Thyroid gland (tissue), 4 donors: ENCODE measurements at regions not wholly inside any gene's neighbourhood (a gene's known extent, or its start where the extent isn't known, plus 50 kb on each side); places are given as distances from the start of the nearest gene placed in this dataset.

Experiments used
- POLR2A ChIP-seq, 2 donors: fragments of 450-650 bp; IDR thresholded peaks; one replicate each; pipeline ENCODE4 v1.6.1; 2017; ENCODE audit warnings: antibody characterized with exemption in 2 of 2, mild to moderate bottlenecking in 2 of 2, moderate library complexity in 1 of 2
- TF ChIP-seq, protein P1 (sequence below), 6 experiments: fragments of 200-600 bp in 3 of 6; fragments of 450-650 bp in 3 of 6; sonication (generic) in 3 of 6; IDR thresholded peaks; one replicate each; pipeline ENCODE4 v1.5.1; 2016 to 2019; ENCODE audit warnings: antibody characterized with exemption in 6 of 6, mild to moderate bottlenecking in 2 of 6, inconsistent platforms in 1 of 6, moderate library complexity in 1 of 6

- TF ChIP-seq, protein P1, sequence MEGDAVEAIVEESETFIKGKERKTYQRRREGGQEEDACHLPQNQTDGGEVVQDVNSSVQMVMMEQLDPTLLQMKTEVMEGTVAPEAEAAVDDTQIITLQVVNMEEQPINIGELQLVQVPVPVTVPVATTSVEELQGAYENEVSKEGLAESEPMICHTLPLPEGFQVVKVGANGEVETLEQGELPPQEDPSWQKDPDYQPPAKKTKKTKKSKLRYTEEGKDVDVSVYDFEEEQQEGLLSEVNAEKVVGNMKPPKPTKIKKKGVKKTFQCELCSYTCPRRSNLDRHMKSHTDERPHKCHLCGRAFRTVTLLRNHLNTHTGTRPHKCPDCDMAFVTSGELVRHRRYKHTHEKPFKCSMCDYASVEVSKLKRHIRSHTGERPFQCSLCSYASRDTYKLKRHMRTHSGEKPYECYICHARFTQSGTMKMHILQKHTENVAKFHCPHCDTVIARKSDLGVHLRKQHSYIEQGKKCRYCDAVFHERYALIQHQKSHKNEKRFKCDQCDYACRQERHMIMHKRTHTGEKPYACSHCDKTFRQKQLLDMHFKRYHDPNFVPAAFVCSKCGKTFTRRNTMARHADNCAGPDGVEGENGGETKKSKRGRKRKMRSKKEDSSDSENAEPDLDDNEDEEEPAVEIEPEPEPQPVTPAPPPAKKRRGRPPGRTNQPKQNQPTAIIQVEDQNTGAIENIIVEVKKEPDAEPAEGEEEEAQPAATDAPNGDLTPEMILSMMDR (IDR thresholded peaks at IDR 0.05), result no peak
- TF ChIP-seq POLR2A (IDR thresholded peaks at IDR 0.05), result no peak
These were observed 1797.7 kb downstream of the MRPL39 start for GRCh38 chr21:23809573-23809972.
